ENCODE measurements at regions not wholly inside any gene's neighbourhood (a gene's known extent, or its start where the extent isn't known, plus 50 kb on each side); places are given as distances from the start of the nearest gene placed in this dataset.
"Not testable (repeated sequence)": the region's sequence is repeated elsewhere in the genome, so short reads cannot be mapped to it uniquely, and the experiment has no call there.

DNA sequence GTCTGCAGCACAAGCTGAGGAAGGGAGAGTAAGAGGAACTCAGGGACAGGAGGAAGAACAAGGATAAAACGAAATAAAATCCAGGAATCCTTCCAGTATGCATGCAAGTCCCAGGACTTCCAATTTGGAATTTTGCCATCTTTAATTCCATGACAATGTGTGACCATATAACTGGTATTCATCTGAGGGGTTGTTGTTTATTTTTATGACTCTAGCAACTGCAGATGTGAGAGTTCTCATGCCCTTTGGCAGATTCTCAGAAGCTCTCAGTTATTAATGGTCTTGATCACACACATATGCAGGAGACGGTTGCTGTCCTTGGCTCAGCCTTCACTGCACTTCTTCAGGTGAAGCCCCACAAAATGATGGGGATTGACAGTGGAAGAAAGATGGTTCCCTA is 148.2 kb downstream of the SMIM20 start:
- no peak overlapping the region for H3K4me3 ChIP-seq (ENCODE audit: insufficient read depth, low read depth, low read length, poor library complexity, severe bottlenecking)
- H3K9me3 ChIP-seq (ENCODE audit: control insufficient read depth, low read length): no peaks in the 10 kb centered on the region
- H3K4me1 ChIP-seq (ENCODE audit: control insufficient read depth, insufficient read depth, low read length, poor library complexity, severe bottlenecking): no peaks in the 10 kb centered on the region
- H3K36me3 ChIP-seq (ENCODE audit: control insufficient read depth, insufficient read depth, low read length): no peaks in the 10 kb centered on the region
- no peaks in the 10 kb centered on the region for H3K27me3 ChIP-seq (replicated peaks; ENCODE audit: control insufficient read depth, insufficient read depth, low read length, poor library complexity, severe bottlenecking)
- no peak for DNase-seq
- no peak overlapping the region for H3K27ac ChIP-seq (ENCODE audit: insufficient read depth, low read length, poor library complexity, severe bottlenecking)

DNA sequence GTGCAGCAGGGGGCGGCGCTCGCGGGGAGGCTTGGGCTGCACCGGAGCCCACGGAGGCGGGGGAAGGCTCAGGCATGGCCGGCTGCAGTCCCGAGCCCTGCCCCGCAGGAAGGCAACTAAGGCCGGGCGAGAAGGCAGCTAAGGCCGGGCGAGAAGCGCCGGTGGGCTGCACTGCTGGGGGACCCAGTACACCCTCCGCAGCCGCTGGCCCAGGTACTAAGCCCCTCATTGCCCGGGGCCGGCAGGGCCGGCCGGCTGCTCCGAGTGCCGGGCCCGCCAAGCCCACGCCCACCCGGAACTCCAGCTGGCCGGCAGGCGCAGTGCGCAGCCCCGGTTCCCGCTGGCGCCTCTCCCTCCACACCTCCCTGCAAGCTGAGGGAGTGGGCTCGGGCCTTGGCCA is 150.0 kb downstream of the SMIM20 start:
- not testable (repeated sequence) for H3K4me1 ChIP-seq (ENCODE audit: control insufficient read depth, insufficient read depth, low read length, poor library complexity, severe bottlenecking); H3K27ac ChIP-seq (ENCODE audit: insufficient read depth, low read length, poor library complexity, severe bottlenecking)

DNA sequence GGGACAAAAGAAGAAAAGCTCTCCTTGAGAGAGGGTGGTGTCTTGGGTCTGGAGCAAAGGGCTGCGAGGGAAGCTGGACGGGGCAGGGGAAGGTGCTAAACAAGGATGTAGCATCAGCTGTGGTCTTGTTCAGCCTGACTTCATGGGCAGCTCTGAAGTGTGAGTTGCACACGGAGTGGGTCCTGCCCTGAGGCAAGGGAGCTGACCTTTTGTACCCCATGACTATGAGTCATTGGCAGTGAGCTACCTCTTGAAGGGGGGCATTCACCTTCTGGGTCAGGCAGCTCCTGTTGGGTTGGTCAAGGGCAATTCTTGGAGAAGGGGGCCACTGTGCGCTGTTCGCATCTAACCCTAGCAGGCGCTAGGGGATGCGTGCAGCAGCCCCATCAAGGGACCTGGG is 151.8 kb downstream of the SMIM20 start:
- H3K36me3 ChIP-seq (ENCODE audit: control insufficient read depth, insufficient read depth, low read length): no peaks in the 10 kb centered on the region
- no peaks in the 10 kb centered on the region for H3K9me3 ChIP-seq (ENCODE audit: control insufficient read depth, low read length)
- no peak overlapping the region for H3K27ac ChIP-seq (ENCODE audit: insufficient read depth, low read length, poor library complexity, severe bottlenecking)
- H3K27me3 ChIP-seq (replicated peaks; ENCODE audit: control insufficient read depth, insufficient read depth, low read length, poor library complexity, severe bottlenecking): no peaks in the 10 kb centered on the region
- no peak for DNase-seq
- H3K4me3 ChIP-seq (ENCODE audit: insufficient read depth, low read depth, low read length, poor library complexity, severe bottlenecking): no peak overlapping the region
- H3K4me1 ChIP-seq (ENCODE audit: control insufficient read depth, insufficient read depth, low read length, poor library complexity, severe bottlenecking): no peaks in the 10 kb centered on the region

More for the DNA sequence above, 150.0 kb downstream of the SMIM20 start:
- not testable (repeated sequence) for H3K4me3 ChIP-seq (ENCODE audit: insufficient read depth, low read depth, low read length, poor library complexity, severe bottlenecking); DNase-seq; H3K9me3 ChIP-seq (ENCODE audit: control insufficient read depth, low read length); H3K36me3 ChIP-seq (ENCODE audit: control insufficient read depth, insufficient read depth, low read length); H3K27me3 ChIP-seq (replicated peaks; ENCODE audit: control insufficient read depth, insufficient read depth, low read length, poor library complexity, severe bottlenecking)

DNA sequence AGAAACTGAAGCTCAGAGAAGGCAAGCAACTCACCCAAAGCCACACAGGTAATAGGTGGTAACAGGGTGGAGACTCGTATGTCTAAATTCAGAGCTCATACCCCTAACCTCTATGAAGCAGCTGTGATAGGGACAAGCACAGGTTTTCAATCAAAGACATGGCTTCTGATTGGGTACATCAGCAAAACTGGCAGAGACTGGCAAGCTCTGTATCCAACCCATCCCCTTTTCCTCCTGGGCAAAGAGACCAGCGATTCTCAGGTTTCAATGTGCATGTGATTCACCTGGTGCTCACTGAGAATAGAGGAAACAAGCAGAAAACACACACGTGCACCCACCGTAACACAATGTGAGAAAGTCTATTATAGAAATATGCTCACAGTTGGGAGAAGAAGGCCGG is 153.0 kb downstream of the SMIM20 start:
- Histone ChIP-seq H3K4me3 (ENCODE audit: insufficient read depth, low read depth, low read length, poor library complexity, severe bottlenecking) (no peak overlapping the region), H3K36me3 (ENCODE audit: control insufficient read depth, insufficient read depth, low read length) (no peaks in the 10 kb centered on the region), H3K27ac (ENCODE audit: insufficient read depth, low read length, poor library complexity, severe bottlenecking) (no peak overlapping the region), H3K9me3 (ENCODE audit: control insufficient read depth, low read length) (no peaks in the 10 kb centered on the region), H3K27me3 (replicated peaks; ENCODE audit: control insufficient read depth, insufficient read depth, low read length, poor library complexity, severe bottlenecking) (no peaks in the 10 kb centered on the region), H3K4me1 (ENCODE audit: control insufficient read depth, insufficient read depth, low read length, poor library complexity, severe bottlenecking) (no peaks in the 10 kb centered on the region)
- DNase-seq: no peak

DNA sequence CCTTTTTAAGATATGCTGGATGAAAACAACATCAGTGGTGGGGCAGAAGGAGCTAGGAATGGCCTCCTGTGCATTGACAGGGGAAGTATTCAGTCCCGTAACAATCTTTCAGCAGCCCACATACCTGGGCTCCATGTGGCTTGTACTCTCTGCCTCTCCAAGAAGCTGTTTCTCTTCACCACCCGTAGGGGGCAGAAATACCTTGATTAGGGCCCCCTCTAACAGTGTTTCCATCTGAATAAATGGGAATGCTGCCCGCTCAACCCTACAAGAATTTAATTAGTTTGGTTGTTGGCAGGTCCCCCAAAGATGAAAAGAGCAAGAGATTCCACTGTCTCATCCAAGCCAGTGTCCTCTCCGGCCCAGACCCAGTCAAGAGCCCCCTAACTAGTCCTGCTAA is 155.2 kb downstream of the SMIM20 start:
- Histone ChIP-seq H3K4me1 (ENCODE audit: control insufficient read depth, insufficient read depth, low read length, poor library complexity, severe bottlenecking) (peaks cover 5% of the 10 kb centered on the region), H3K4me3 (ENCODE audit: insufficient read depth, low read depth, low read length, poor library complexity, severe bottlenecking) (no peak overlapping the region), H3K27me3 (replicated peaks; ENCODE audit: control insufficient read depth, insufficient read depth, low read length, poor library complexity, severe bottlenecking) (no peaks in the 10 kb centered on the region), H3K27ac (ENCODE audit: insufficient read depth, low read length, poor library complexity, severe bottlenecking) (no peak overlapping the region), H3K9me3 (ENCODE audit: control insufficient read depth, low read length) (no peaks in the 10 kb centered on the region), H3K36me3 (ENCODE audit: control insufficient read depth, insufficient read depth, low read length) (no peaks in the 10 kb centered on the region)
- DNase-seq: no peak

DNA sequence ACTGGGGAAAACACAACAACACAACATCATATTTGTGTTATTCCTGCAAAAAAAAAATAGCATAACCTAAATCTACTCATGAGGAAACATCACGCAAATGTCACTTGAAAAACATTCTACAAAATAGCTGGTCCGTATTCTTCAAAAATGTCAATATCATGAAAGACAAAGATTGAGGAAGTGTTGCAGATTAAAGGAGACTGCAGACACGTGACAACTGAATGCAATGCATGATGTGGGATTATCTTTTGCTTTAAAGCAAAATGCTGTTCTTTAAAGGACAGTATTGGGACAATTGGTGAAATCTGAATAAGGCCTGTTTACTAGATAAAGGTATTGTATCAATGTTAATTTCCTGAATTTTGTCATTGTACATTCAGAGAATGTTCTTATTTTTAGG is 157.7 kb downstream of the SMIM20 start:
- no peak overlapping the region for H3K27ac ChIP-seq (ENCODE audit: insufficient read depth, low read length, poor library complexity, severe bottlenecking)
- no peak for DNase-seq
- no peaks in the 10 kb centered on the region for H3K36me3 ChIP-seq (ENCODE audit: control insufficient read depth, insufficient read depth, low read length)
- no peak overlapping the region for H3K4me3 ChIP-seq (ENCODE audit: insufficient read depth, low read depth, low read length, poor library complexity, severe bottlenecking)
- H3K4me1 ChIP-seq (ENCODE audit: control insufficient read depth, insufficient read depth, low read length, poor library complexity, severe bottlenecking): peaks cover 19% of the 10 kb centered on the region
- H3K9me3 ChIP-seq (ENCODE audit: control insufficient read depth, low read length): no peaks in the 10 kb centered on the region
- H3K27me3 ChIP-seq (replicated peaks; ENCODE audit: control insufficient read depth, insufficient read depth, low read length, poor library complexity, severe bottlenecking): no peaks in the 10 kb centered on the region

DNA sequence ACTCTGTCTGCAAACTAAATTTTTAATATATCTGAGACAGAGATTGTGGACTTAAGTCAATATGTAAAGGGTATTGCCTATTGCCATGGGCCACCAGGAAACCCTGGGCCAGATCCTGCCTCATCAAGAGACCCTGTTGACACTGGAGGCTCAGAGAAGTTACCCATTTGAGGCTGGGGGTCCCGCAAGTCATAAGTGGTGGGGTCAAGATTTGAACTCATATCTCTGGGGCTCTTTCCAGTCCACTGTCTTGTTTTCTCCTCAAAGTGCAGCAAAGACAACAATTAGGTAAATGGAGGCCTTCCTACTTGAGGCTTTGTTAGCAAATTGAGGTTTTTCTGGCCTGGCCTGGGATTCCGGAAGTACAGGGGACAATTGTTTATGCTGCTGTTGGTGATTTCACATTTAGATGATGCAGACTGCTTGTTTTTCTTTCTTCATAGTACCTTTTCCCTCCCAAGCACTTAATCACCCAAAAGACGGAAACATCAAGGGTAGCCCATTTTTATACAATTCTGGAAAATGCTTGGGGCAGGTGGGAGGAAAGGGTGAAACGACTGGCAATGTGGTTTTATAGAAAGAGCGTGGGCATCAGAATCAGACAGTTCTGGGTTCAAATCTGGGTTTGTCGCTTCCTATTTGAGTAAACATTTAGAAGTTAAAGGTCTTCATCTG is 160.0 kb downstream of the SMIM20 start:
- no peak for DNase-seq
- Histone ChIP-seq H3K9me3 (ENCODE audit: control insufficient read depth, low read length) (no peaks in the 10 kb centered on the region), H3K27me3 (replicated peaks; ENCODE audit: control insufficient read depth, insufficient read depth, low read length, poor library complexity, severe bottlenecking) (no peaks in the 10 kb centered on the region), H3K4me1 (ENCODE audit: control insufficient read depth, insufficient read depth, low read length, poor library complexity, severe bottlenecking) (peaks cover 19% of the 10 kb centered on the region), H3K4me3 (ENCODE audit: insufficient read depth, low read depth, low read length, poor library complexity, severe bottlenecking) (no peak overlapping the region), H3K36me3 (ENCODE audit: control insufficient read depth, insufficient read depth, low read length) (no peaks in the 10 kb centered on the region), H3K27ac (ENCODE audit: insufficient read depth, low read length, poor library complexity, severe bottlenecking) (no peak overlapping the region)

DNA sequence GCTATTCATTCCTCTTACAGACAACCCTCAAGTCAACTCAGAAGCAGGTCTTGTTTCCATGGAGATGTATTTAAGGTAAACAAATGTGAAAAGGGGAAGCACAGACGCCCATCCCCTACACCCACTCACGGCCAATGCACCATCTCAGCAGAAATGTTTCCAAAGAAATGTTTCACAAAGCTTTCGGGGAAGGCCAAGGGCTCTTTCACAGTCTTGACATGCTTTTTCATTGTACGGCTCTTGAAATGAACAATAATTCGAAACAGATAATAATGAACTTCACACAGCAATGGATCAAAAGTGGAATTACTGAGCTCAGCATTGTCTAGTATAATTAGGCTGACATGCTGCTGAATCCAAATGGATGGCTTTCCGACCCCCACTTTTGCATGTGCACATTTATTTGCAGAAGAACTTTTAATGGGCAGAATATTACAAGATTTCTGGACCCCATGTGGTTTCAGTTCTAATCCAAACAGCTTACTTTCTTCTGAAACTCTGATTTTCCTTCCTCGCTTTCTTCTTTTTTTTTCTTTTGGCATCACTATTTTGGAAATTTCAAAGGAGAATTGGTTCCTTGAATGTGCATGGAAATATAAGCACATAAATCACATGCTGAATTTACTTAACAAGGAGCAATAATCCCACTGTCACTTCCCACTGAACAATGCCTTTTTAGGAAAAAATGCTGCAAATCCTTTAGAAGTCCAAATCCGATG is 160.9 kb downstream of the SMIM20 start:
- no peak overlapping the region for H3K4me3 ChIP-seq (ENCODE audit: insufficient read depth, low read depth, low read length, poor library complexity, severe bottlenecking)

DNA sequence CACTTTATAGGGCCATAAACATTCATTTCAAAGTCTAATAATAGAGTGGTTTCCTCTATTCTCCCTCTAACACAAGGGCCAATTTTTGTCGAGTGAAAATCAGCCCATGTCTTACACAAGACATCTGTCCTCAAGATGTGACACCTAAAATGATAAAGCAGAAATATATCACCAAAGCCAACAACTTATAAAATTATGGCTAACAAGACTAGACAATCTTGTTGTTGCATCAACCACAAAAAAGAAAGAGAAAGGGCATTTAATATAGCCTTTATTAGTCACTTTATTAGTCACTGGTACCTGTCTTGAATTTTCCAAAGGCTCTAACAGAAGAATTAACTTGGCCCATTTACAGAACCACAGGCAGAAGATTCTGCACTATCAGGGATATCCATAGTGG is 161.6 kb downstream of the SMIM20 start:
- DNase-seq: no peak
- Histone ChIP-seq H3K27ac (ENCODE audit: insufficient read depth, low read length, poor library complexity, severe bottlenecking) (no peak overlapping the region), H3K4me3 (ENCODE audit: insufficient read depth, low read depth, low read length, poor library complexity, severe bottlenecking) (no peak overlapping the region), H3K4me1 (ENCODE audit: control insufficient read depth, insufficient read depth, low read length, poor library complexity, severe bottlenecking) (peaks cover 19% of the 10 kb centered on the region), H3K36me3 (ENCODE audit: control insufficient read depth, insufficient read depth, low read length) (no peaks in the 10 kb centered on the region), H3K9me3 (ENCODE audit: control insufficient read depth, low read length) (no peaks in the 10 kb centered on the region), H3K27me3 (replicated peaks; ENCODE audit: control insufficient read depth, insufficient read depth, low read length, poor library complexity, severe bottlenecking) (no peaks in the 10 kb centered on the region)

More for the DNA sequence above, 160.9 kb downstream of the SMIM20 start:
- Histone ChIP-seq H3K27ac (ENCODE audit: insufficient read depth, low read length, poor library complexity, severe bottlenecking) (no peak overlapping the region), H3K36me3 (ENCODE audit: control insufficient read depth, insufficient read depth, low read length) (no peaks in the 10 kb centered on the region), H3K27me3 (replicated peaks; ENCODE audit: control insufficient read depth, insufficient read depth, low read length, poor library complexity, severe bottlenecking) (no peaks in the 10 kb centered on the region), H3K9me3 (ENCODE audit: control insufficient read depth, low read length) (no peaks in the 10 kb centered on the region), H3K4me1 (ENCODE audit: control insufficient read depth, insufficient read depth, low read length, poor library complexity, severe bottlenecking) (peaks cover 19% of the 10 kb centered on the region)
- peak in 1 of 3 donors; percentile 8 for DNase-seq

DNA sequence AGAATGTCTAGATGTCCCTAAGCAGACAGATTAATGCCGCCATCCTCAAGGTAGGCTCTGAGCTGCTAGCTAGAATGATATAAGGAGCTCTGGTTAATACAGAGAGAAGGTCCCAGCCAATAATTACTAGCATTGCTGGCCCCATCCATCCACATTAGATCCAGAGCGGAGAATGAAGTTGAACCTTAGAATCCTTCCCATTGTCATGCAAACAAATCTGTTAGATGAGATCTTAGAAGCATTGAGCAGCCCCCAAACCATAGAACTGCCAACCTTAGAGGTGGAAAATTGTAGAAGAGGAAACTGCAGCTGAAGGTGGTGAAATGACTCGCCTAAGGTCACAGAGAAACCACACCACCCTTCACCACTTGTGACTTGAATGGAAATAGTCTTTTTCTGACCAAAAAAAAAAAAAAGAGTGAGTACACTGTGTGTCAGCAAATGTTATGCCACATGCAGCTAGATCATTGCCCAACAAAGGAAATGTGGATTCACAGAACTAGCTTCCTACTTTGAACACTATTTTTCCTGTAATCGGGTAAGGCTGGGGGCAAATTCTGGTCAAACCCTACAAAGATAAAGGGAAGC is 162.1 kb downstream of the SMIM20 start:
- Histone ChIP-seq H3K4me3 (ENCODE audit: insufficient read depth, low read depth, low read length, poor library complexity, severe bottlenecking) (no peak overlapping the region), H3K27ac (ENCODE audit: insufficient read depth, low read length, poor library complexity, severe bottlenecking) (no peak overlapping the region), H3K9me3 (ENCODE audit: control insufficient read depth, low read length) (no peaks in the 10 kb centered on the region), H3K27me3 (replicated peaks; ENCODE audit: control insufficient read depth, insufficient read depth, low read length, poor library complexity, severe bottlenecking) (no peaks in the 10 kb centered on the region), H3K4me1 (ENCODE audit: control insufficient read depth, insufficient read depth, low read length, poor library complexity, severe bottlenecking) (peaks cover 19% of the 10 kb centered on the region), H3K36me3 (ENCODE audit: control insufficient read depth, insufficient read depth, low read length) (no peaks in the 10 kb centered on the region)
- DNase-seq: no peak

Measured in effector memory CD4-positive, alpha-beta T cell (primary cell).